CD14-positive monocyte (primary cell): ENCODE measurements at regions not wholly inside any gene's neighbourhood (a gene's known extent, or its start where the extent isn't known, plus 50 kb on each side); places are given as distances from the start of the nearest gene placed in this dataset.

Source experiments
- DNase-seq, 3 donors: peaks; one replicate each; pipeline ENCODE4 v3.0.0-alpha.2; 2011 to 2022
- H2AFZ ChIP-seq: 2 replicates; pipeline ENCODE4 v1.6.0; 2012; ENCODE audit warnings: mild to moderate bottlenecking, low read depth, low read length, inconsistent platforms; ENCODE audit not compliant: insufficient read depth, poor library complexity, severe bottlenecking
- H3K27ac ChIP-seq, 2 donors: 1 replicate in 1 of 2; 2 replicates in 1 of 2; pipeline ENCODE4 v1.5.1; 2012 to 2013; ENCODE audit warnings: low read length in 2 of 2, control low read depth in 1 of 2, inconsistent platforms in 1 of 2, low read depth in 1 of 2, mild to moderate bottlenecking in 1 of 2
- H3K27me3 ChIP-seq, 2 donors: one replicate each; pipeline versions ENCODE4 v1.6.0 to v1.6.1; 2011 to 2013; ENCODE audit warnings: low read length in 2 of 2; ENCODE audit not compliant: control insufficient read depth in 2 of 2, insufficient read depth in 2 of 2
- H3K36me3 ChIP-seq, 2 donors: replicated peaks in 1 of 2; 1 replicate in 1 of 2; 2 replicates in 1 of 2; pipeline versions ENCODE4 v1.5.1 to v1.6.1; 2012 to 2013; ENCODE audit warnings: low read length in 2 of 2, control low read depth in 1 of 2, inconsistent platforms in 1 of 2, mild to moderate bottlenecking in 1 of 2; ENCODE audit not compliant: insufficient read depth in 2 of 2, control insufficient read depth in 1 of 2
- H3K4me1 ChIP-seq, 2 donors: 1 replicate in 1 of 2; 2 replicates in 1 of 2; pipeline versions ENCODE4 v1.5.1 to v1.6.1; 2012 to 2013; ENCODE audit warnings: low read length in 2 of 2, control low read depth in 1 of 2, inconsistent platforms in 1 of 2, mild to moderate bottlenecking in 1 of 2, moderate library complexity in 1 of 2; ENCODE audit not compliant: insufficient read depth in 2 of 2, control insufficient read depth in 1 of 2
- H3K4me2 ChIP-seq: replicated peaks from 2 replicates; pipeline ENCODE3; 2012; ENCODE audit warnings: low read length, moderate library complexity, mild to moderate bottlenecking; ENCODE audit not compliant: poor library complexity, severe bottlenecking; ENCODE audit errors: extremely low read depth
- H3K4me3 ChIP-seq, 3 experiments: fragments of 200-600 bp in 1 of 3; sonication (generic) in 1 of 3; replicated peaks in 1 of 3; 1 replicate in 2 of 3; 2 replicates in 1 of 3; pipeline ENCODE4 v1.5.1; 2011 to 2013; ENCODE audit warnings: low read length in 3 of 3, mild to moderate bottlenecking in 3 of 3, control low read depth in 2 of 3, low read depth in 2 of 3, inconsistent platforms in 1 of 3, moderate library complexity in 1 of 3
- H3K79me2 ChIP-seq: 2 replicates; pipeline ENCODE4 v1.6.0; 2012; ENCODE audit warnings: mild to moderate bottlenecking, control low read depth, inconsistent platforms, low read length, moderate library complexity; ENCODE audit not compliant: insufficient read depth
- H3K9ac ChIP-seq: 2 replicates; pipeline ENCODE4 v1.6.0; 2017; ENCODE audit warnings: low read length, mild to moderate bottlenecking; ENCODE audit not compliant: insufficient read depth, poor library complexity, severe bottlenecking
- H3K9me3 ChIP-seq, 2 donors: replicated peaks in 1 of 2; 1 replicate in 1 of 2; 2 replicates in 1 of 2; pipeline versions ENCODE4 v1.5.1 to v1.6.1; 2012 to 2013; ENCODE audit warnings: low read length in 2 of 2, control low read depth in 1 of 2; ENCODE audit not compliant: control insufficient read depth in 1 of 2, insufficient read depth in 1 of 2
- H4K20me1 ChIP-seq: 2 replicates; pipeline ENCODE4 v1.6.0; 2012; ENCODE audit warnings: mild to moderate bottlenecking, low read length, control low read depth, moderate library complexity; ENCODE audit not compliant: insufficient read depth
- H3K27ac Mint-ChIP-seq, 7 donors: one replicate each; pipeline ENCODE4 v1.8.0; 2020; ENCODE audit warnings: mild to moderate bottlenecking in 7 of 7, mixed read lengths in 7 of 7, moderate library complexity in 6 of 7, inconsistent platforms in 2 of 7
- H3K27me3 Mint-ChIP-seq, 3 donors: one replicate each; pipeline ENCODE4 v1.8.0; 2021 to 2022; ENCODE audit warnings: low read depth in 3 of 3, mild to moderate bottlenecking in 3 of 3, mixed read lengths in 3 of 3, moderate library complexity in 3 of 3, inconsistent platforms in 1 of 3
- H3K36me3 Mint-ChIP-seq, 2 donors: one replicate each; pipeline ENCODE4 v1.8.0; 2020; ENCODE audit warnings: mixed read lengths in 2 of 2, inconsistent platforms in 1 of 2, mild to moderate bottlenecking in 1 of 2
- H3K4me1 Mint-ChIP-seq: one replicate; pipeline ENCODE4 v1.8.0; 2020; ENCODE audit warnings: mild to moderate bottlenecking, mixed read lengths
- H3K4me3 Mint-ChIP-seq, 2 donors: one replicate each; pipeline ENCODE4 v1.8.0; 2020; ENCODE audit warnings: mild to moderate bottlenecking in 2 of 2, mixed read lengths in 2 of 2, moderate library complexity in 1 of 2
- H3K9me3 Mint-ChIP-seq, 7 donors: one replicate each; pipeline ENCODE4 v1.8.0; 2020 to 2022; ENCODE audit warnings: mixed read lengths in 7 of 7, mild to moderate bottlenecking in 6 of 7, moderate library complexity in 6 of 7, inconsistent platforms in 2 of 7
- WGBS: methylation state at CpG from one replicate; pipeline ENCODE4 v1.1.5; 2013; ENCODE audit warnings: missing lambda C conversion rate; ENCODE audit not compliant: insufficient coverage; 5-methylcytosine and 5-hydroxymethylcytosine counted together
- intact Hi-C, 2 donors: fragments of 100-400 bp; cut with micrococcal nuclease; formaldehyde crosslinking; loops; one replicate each; pipeline versions ENCODE4 v1.15.0 to v1.15.1; 2023
- TF ChIP-seq, protein P1 (sequence below): fragments of 200-600 bp; IDR thresholded peaks from one replicate; pipeline ENCODE4 v1.8.0; 2022; ENCODE audit warnings: antibody characterized with exemption, mild to moderate bottlenecking

- Histone ChIP-seq H3K27me3 (no peaks in the 10 kb centered on the region), H3K4me2 (no peak overlapping the region), H3K4me3 (no peak overlapping the region), H3K27ac (no peak overlapping the region), H3K36me3 (no peaks in the 10 kb centered on the region), H4K20me1 (no peaks in the 10 kb centered on the region), H3K9ac (no peak overlapping the region), H2AFZ (no peak overlapping the region), H3K79me2 (no peaks in the 10 kb centered on the region), H3K9me3 (peaks cover 0 to 4% of the 10 kb centered on the region in 2 donors), H3K4me1 (no peaks in the 10 kb centered on the region)
- no peaks in the 10 kb centered on the region for H3K27me3 Mint-ChIP-seq
- peaks cover 0 to 4% (median 3%) of the 10 kb centered on the region in 7 donors for H3K9me3 Mint-ChIP-seq
- H3K4me1 Mint-ChIP-seq, result no peaks in the 10 kb centered on the region
- TF ChIP-seq, protein P1, sequence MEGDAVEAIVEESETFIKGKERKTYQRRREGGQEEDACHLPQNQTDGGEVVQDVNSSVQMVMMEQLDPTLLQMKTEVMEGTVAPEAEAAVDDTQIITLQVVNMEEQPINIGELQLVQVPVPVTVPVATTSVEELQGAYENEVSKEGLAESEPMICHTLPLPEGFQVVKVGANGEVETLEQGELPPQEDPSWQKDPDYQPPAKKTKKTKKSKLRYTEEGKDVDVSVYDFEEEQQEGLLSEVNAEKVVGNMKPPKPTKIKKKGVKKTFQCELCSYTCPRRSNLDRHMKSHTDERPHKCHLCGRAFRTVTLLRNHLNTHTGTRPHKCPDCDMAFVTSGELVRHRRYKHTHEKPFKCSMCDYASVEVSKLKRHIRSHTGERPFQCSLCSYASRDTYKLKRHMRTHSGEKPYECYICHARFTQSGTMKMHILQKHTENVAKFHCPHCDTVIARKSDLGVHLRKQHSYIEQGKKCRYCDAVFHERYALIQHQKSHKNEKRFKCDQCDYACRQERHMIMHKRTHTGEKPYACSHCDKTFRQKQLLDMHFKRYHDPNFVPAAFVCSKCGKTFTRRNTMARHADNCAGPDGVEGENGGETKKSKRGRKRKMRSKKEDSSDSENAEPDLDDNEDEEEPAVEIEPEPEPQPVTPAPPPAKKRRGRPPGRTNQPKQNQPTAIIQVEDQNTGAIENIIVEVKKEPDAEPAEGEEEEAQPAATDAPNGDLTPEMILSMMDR, result no peak
- H3K4me3 Mint-ChIP-seq, result no peak overlapping the region
- no peak for DNase-seq
- intact Hi-C loops, result no loop called here
- no peaks in the 10 kb centered on the region for H3K36me3 Mint-ChIP-seq
- H3K27ac Mint-ChIP-seq, result no peak overlapping the region
Measured at GRCh38 chr5:28743716-28744110, 1705.3 kb upstream of the CDH9 start.

DNA sequence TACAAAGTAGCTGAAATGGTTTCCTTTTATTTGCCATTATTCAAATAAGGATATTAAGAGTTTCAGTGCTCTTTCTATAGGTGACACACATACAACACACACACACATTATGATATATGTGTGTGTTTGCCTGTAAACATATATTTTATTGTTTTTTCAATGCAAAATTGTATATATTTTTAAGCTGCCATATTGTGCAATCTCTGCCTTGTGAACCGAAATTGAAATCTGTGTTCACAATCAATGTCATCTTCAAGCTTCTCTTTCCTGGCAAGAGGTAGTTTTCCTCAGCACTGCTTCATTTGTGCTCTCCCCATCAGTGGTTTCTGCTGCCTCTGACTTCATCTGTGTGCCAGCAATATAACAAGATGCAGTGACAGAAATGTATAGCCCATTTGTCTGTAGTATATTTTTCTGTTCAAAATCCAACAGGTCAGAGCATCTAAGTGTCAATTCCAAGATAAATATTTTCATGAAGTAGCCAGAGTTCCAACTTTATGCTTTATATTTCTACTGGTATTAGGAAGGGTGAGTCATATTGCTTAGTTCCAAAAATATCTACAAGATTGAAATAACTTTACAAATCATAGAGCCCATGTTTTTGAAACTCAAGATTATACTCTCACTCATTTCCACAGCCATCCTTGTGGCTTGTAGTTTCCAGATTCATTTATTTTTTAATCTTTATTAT is 1704.8 kb upstream of the CDH9 start:
- Mint-ChIP-seq H3K4me1 (no peaks in the 10 kb centered on the region), H3K27me3 (no peaks in the 10 kb centered on the region), H3K4me3 (no peak overlapping the region), H3K9me3 (peaks cover 0 to 5% (median under 1%) of the 10 kb centered on the region in 7 donors), H3K27ac (peak overlapping the region in 1 of 7 donors; percentile 0), H3K36me3 (no peaks in the 10 kb centered on the region)
- Histone ChIP-seq H2AFZ (no peak overlapping the region), H3K4me1 (no peaks in the 10 kb centered on the region), H3K27me3 (no peaks in the 10 kb centered on the region), H3K9ac (no peak overlapping the region), H3K4me3 (no peak overlapping the region), H3K27ac (no peak overlapping the region), H3K36me3 (no peaks in the 10 kb centered on the region), H3K4me2 (no peak overlapping the region), H3K9me3 (peaks cover 0 to 4% of the 10 kb centered on the region in 2 donors), H3K79me2 (no peaks in the 10 kb centered on the region), H4K20me1 (no peaks in the 10 kb centered on the region)
- TF ChIP-seq, protein P1, result no peak
- intact Hi-C loops, result no loop called here
- no peak for DNase-seq
- 0% methylated on average over 1 of the region's 1 CpG for WGBS
